MM.1S (cell line): ENCODE measurements at regions not wholly inside any gene's neighbourhood (a gene's known extent, or its start where the extent isn't known, plus 50 kb on each side); places are given as distances from the start of the nearest gene placed in this dataset.

Source experiments
- CTCF ChIP-seq: fragments of 300-600 bp; sonication (generic); IDR thresholded peaks from 2 replicates; pipeline ENCODE4 v1.5.1; 2016; ENCODE audit warnings: antibody characterized with exemption, low read length, mixed read lengths
- EZH2 ChIP-seq: fragments of 300-600 bp; sonication (generic); optimal IDR thresholded peaks from 2 replicates; pipeline ENCODE3; 2017; ENCODE audit warnings: low read depth, mild to moderate bottlenecking, antibody characterized with exemption, low read length, mixed read lengths

- no peak for TF ChIP-seq CTCF
- no peak for TF ChIP-seq EZH2
Observed at GRCh38 chr13:22427783-22428182, 753.0 kb upstream of the SGCG start.
